HepG2 (cell line): ENCODE measurements at regions not wholly inside any gene's neighbourhood (a gene's known extent, or its start where the extent isn't known, plus 50 kb on each side); places are given as distances from the start of the nearest gene placed in this dataset.

Experiments used
- ATAC-seq: fragments of 200-7000 bp; cut with Tn5 transposase; 3 replicates; pipeline ENCODE4 v1.9.1; 2020; ENCODE audit warnings: mild to moderate bottlenecking, moderate library complexity
- BruUV-seq: library from RNA; stranded (reverse); fragments of 400-500 nt; replicated peaks from 2 replicates; lab custom pipeline; 2021; lab: Mats Ljungman, UMichigan
- CTCF ChIA-PET: fragments of 300-600 bp; formaldehyde crosslinking; extraction: SDS; loops from one replicate; lab custom pipeline; 2021; ENCODE audit warnings: low total read pairs, inconsistent platforms, low intra/inter-chr PET ratio; lab: Yijun Ruan, JAX
- POLR2A ChIA-PET: fragments of 350-600 bp; sonication (Branson Sonifier 250); formaldehyde crosslinking; loops from one replicate; lab custom pipeline; 2020; ENCODE audit warnings: antibody characterized with exemption, inconsistent platforms; lab: Yijun Ruan, JAX
- DNase-seq: peaks from one replicate; pipeline ENCODE4 v3.0.0-alpha.2; 2015; ENCODE audit warnings: low spot score
- FAIRE-seq: peaks from 3 replicates; lab custom pipeline; 2011; peaks lifted over from hg19 to GRCh38; lab: Jason Lieb, UNC
- H2AFZ ChIP-seq: one replicate; pipeline ENCODE4 v1.6.1; 2011; ENCODE audit warnings: low read length, inconsistent platforms
- H3K27ac ChIP-seq: fragments of 300-600 bp; 3 replicates; pipeline ENCODE4 v1.8.0; 2011; ENCODE audit warnings: mixed run types, mild to moderate bottlenecking, mixed read lengths, low read length, inconsistent platforms; ENCODE audit not compliant: insufficient read depth; ENCODE audit errors: extremely low read length
- H3K27me3 ChIP-seq, 2 experiments: fragments of 200-600 bp in 1 of 2; 2 replicates in 1 of 2; 3 replicates in 1 of 2; pipeline versions ENCODE4 v1.6.0 to v1.8.0; 2011; ENCODE audit warnings: low read length in 2 of 2, mild to moderate bottlenecking in 2 of 2, moderate library complexity in 2 of 2, inconsistent platforms in 1 of 2; ENCODE audit not compliant: insufficient read depth in 2 of 2, control insufficient read depth in 1 of 2
- H3K36me3 ChIP-seq, 2 experiments: fragments of 200-600 bp in 1 of 2; replicated peaks in 1 of 2; 2 replicates in 1 of 2; 3 replicates in 1 of 2; pipeline versions ENCODE4 v1.5.1 to v1.8.0; 2011; ENCODE audit warnings: low read length in 2 of 2, inconsistent platforms in 1 of 2; ENCODE audit not compliant: insufficient read depth in 2 of 2, control insufficient read depth in 1 of 2
- H3K4me1 ChIP-seq: 2 replicates; pipeline ENCODE4 v1.5.1; 2012; ENCODE audit warnings: low read length, inconsistent platforms; ENCODE audit not compliant: insufficient read depth
- H3K4me2 ChIP-seq: 2 replicates; pipeline ENCODE4 v1.6.0; 2011; ENCODE audit warnings: low read depth, low read length, inconsistent platforms
- H3K4me3 ChIP-seq, 3 experiments: fragments of 200-600 bp in 1 of 3; sonication (generic), shearing (Covaris generic) in 1 of 3; replicated peaks in 1 of 3; 2 replicates each; pipeline ENCODE4 v1.5.1; 2011 to 2016; ENCODE audit warnings: low read length in 3 of 3, inconsistent platforms in 2 of 3, low read depth in 2 of 3, mild to moderate bottlenecking in 2 of 3, control low read depth in 1 of 3, mixed read lengths in 1 of 3; ENCODE audit not compliant: insufficient read depth in 1 of 3
- H3K79me2 ChIP-seq: one replicate; pipeline ENCODE4 v1.6.1; 2011; ENCODE audit warnings: low read length, inconsistent platforms; ENCODE audit not compliant: insufficient read depth
- H3K9ac ChIP-seq: 2 replicates; pipeline ENCODE4 v1.6.0; 2011; ENCODE audit warnings: mild to moderate bottlenecking, low read depth, low read length, inconsistent platforms; ENCODE audit not compliant: insufficient read depth
- H3K9me3 ChIP-seq: 2 replicates; pipeline ENCODE4 v1.5.1; 2012; ENCODE audit warnings: mild to moderate bottlenecking, low read length
- H4K20me1 ChIP-seq: 2 replicates; pipeline ENCODE4 v1.6.0; 2011; ENCODE audit warnings: inconsistent platforms, mild to moderate bottlenecking, low read length, moderate library complexity; ENCODE audit not compliant: insufficient read depth
- ARID5B ChIP-seq: IDR thresholded peaks from 2 replicates; pipeline ENCODE4 v1.4.0; 2020; ENCODE audit warnings: mild to moderate bottlenecking, missing genetic modification reagents
- CCAR2 ChIP-seq: fragments of 200-400 bp; formaldehyde crosslinking; optimal IDR thresholded peaks from 2 replicates; pipeline ENCODE3; 2018; ENCODE audit warnings: low read depth, mild to moderate bottlenecking, low read length, moderate library complexity
- EHMT2 ChIP-seq: fragments of 200-600 bp; sonication (generic); IDR thresholded peaks from 2 replicates; pipeline ENCODE4 v1.7.0; 2017; ENCODE audit warnings: antibody characterized with exemption, low read depth, low read length, borderline replicate concordance
- MAX ChIP-seq: IDR thresholded peaks from 2 replicates; pipeline ENCODE4 v1.6.1; 2012; ENCODE audit warnings: inconsistent platforms
- PATZ1 ChIP-seq: sonication (generic); formaldehyde crosslinking; IDR thresholded peaks from 2 replicates; pipeline ENCODE4 v1.4.0; 2020; ENCODE audit warnings: missing genetic modification reagents
- POLR2A ChIP-seq, 2 experiments: IDR thresholded peaks; 2 replicates each; pipeline ENCODE4 v1.6.1; 2011; ENCODE audit warnings: low read depth in 2 of 2, low read length in 2 of 2, mild to moderate bottlenecking in 1 of 2, moderate library complexity in 1 of 2; ENCODE audit not compliant: insufficient read depth in 1 of 2
- RARA ChIP-seq: IDR thresholded peaks from 2 replicates; pipeline ENCODE4 v1.6.1; 2016; ENCODE audit warnings: missing genetic modification reagents, missing compliant biosample characterization
- U2AF1 ChIP-seq: fragments of 200-400 bp; formaldehyde crosslinking; optimal IDR thresholded peaks from 2 replicates; pipeline ENCODE3; 2017; ENCODE audit warnings: mild to moderate bottlenecking, low read depth, low read length
- USF2 ChIP-seq, 2 experiments: sonication (generic) in 1 of 2; formaldehyde crosslinking in 1 of 2; IDR thresholded peaks; 2 replicates each; pipeline versions ENCODE4 v1.5.1 to v1.6.1; 2011 to 2020; ENCODE audit warnings: borderline replicate concordance in 1 of 2, low read depth in 1 of 2, low read length in 1 of 2, mild to moderate bottlenecking in 1 of 2, missing genetic modification reagents in 1 of 2, moderate library complexity in 1 of 2
- ZBTB7B ChIP-seq: sonication (generic); formaldehyde crosslinking; IDR thresholded peaks from 2 replicates; pipeline ENCODE4 v1.4.0; 2020; ENCODE audit warnings: missing genetic modification reagents
- ZNF33B ChIP-seq: sonication (generic); formaldehyde crosslinking; IDR thresholded peaks from 2 replicates; pipeline ENCODE4 v1.5.1; 2020; ENCODE audit warnings: mild to moderate bottlenecking, missing genetic modification reagents
- ZNF513 ChIP-seq: sonication (generic); formaldehyde crosslinking; conservative IDR thresholded peaks from 2 replicates; pipeline ENCODE4 v1.5.0; 2020; ENCODE audit warnings: missing genetic modification reagents
- ZNF530 ChIP-seq: sonication (generic); formaldehyde crosslinking; IDR thresholded peaks from 2 replicates; pipeline ENCODE4 v1.5.0; 2020; ENCODE audit warnings: low read depth, mild to moderate bottlenecking, missing genetic modification reagents
- ZNF550 ChIP-seq: sonication (generic); formaldehyde crosslinking; IDR thresholded peaks from 2 replicates; pipeline ENCODE4 v1.4.0; 2020; ENCODE audit warnings: mild to moderate bottlenecking, missing genetic modification reagents, borderline replicate concordance
- ZNF605 ChIP-seq: sonication (generic); formaldehyde crosslinking; IDR thresholded peaks from 2 replicates; pipeline ENCODE4 v1.8.0; 2022; ENCODE audit warnings: mild to moderate bottlenecking, missing genetic modification reagents
- ZNF607 ChIP-seq: sonication (generic); formaldehyde crosslinking; IDR thresholded peaks from 2 replicates; pipeline ENCODE4 v1.5.1; 2020; ENCODE audit warnings: missing genetic modification reagents, mild to moderate bottlenecking, borderline replicate concordance
- ZNF761 ChIP-seq: sonication (generic); formaldehyde crosslinking; conservative IDR thresholded peaks from 2 replicates; pipeline ENCODE4 v1.4.0; 2020; ENCODE audit warnings: mild to moderate bottlenecking, missing genetic modification reagents
- in situ Hi-C: cut with HindIII; loops from 2 replicates; pipeline ENCODE4 v1.10.0; 2017; ENCODE audit warnings: low pct_unique_long_range_greater_than_20kb; ENCODE audit not compliant: extremely low pct_ligation_motif_present
- intact Hi-C: fragments of 100-400 bp; cut with micrococcal nuclease; formaldehyde crosslinking; loops from one replicate; pipeline ENCODE4 v1.10.0; 2022; ENCODE audit not compliant: unreplicated experiment

- no peaks in the 10 kb centered on the region for H3K36me3 ChIP-seq
- in situ Hi-C loops, result no loop called here
- H3K9ac ChIP-seq, result no peak overlapping the region
- no peak for ATAC-seq
- H3K27me3 ChIP-seq, result no peaks in the 10 kb centered on the region
- CTCF ChIA-PET, result no interaction called here
- TF ChIP-seq EHMT2 (no peak), MAX (no peak), ZNF761 (CRISPR knock-in tag) (no peak), ARID5B (CRISPR knock-in tag) (no peak), ZNF550 (CRISPR knock-in tag) (no peak), ZNF607 (CRISPR knock-in tag) (no peak), PATZ1 (CRISPR knock-in tag) (no peak), ZNF530 (CRISPR knock-in tag) (no peak), POLR2A (IDR thresholded peaks at IDR 0.05; ENCODE audit: insufficient read depth in 1 of 2, low read depth in 2 of 2, low read length in 2 of 2) (no peak), ZNF605 (CRISPR knock-in tag) (no peak), USF2 (IDR thresholded peaks at IDR 0.05; ENCODE audit: low read depth, low read length) (no peak), USF2 (CRISPR knock-in tag; IDR thresholded peaks at IDR 0.05; ENCODE audit: borderline replicate concordance) (no peak), U2AF1 (no peak), ZNF513 (no peak), RARA (no peak), ZBTB7B (no peak), ZNF33B (CRISPR knock-in tag) (no peak), CCAR2 (no peak)
- TF ChIP-seq, all 625 proteins: peak for 0
- DNase-seq, result no peak
- intact Hi-C loops, result no loop called here
- Histone ChIP-seq H3K4me3 (no peak overlapping the region), H3K79me2 (no peaks in the 10 kb centered on the region), H3K4me1 (no peaks in the 10 kb centered on the region), H3K9me3 (peaks cover 42% of the 10 kb centered on the region), H3K27ac (no peak overlapping the region), H2AFZ (no peak overlapping the region), H3K4me2 (no peak overlapping the region), H4K20me1 (no peaks in the 10 kb centered on the region)
- POLR2A ChIA-PET, result no interaction called here
- FAIRE-seq, result no peak
- no TSS peak for BruUV-seq
Measured at GRCh38 chr1:196098000-196098399, 510.2 kb downstream of the KCNT2 start.
